ENCODE measurements at regions not wholly inside any gene's neighbourhood (a gene's known extent, or its start where the extent isn't known, plus 50 kb on each side); places are given as distances from the start of the nearest gene placed in this dataset.

GRCh38 chr12:87509237-87509820 lies 519.9 kb downstream of the C12orf50 start:
- DNase-seq (ENCODE audit: low read depth, low spot score) (peak; percentile 23), FAIRE-seq (peak; percentile 69)
- no peak overlapping the region for H3K9ac ChIP-seq (ENCODE audit: control insufficient read depth, extremely low read depth, insufficient read depth, low read length)
- peak overlapping the region; percentile 83 for H2AFZ ChIP-seq (ENCODE audit: control insufficient read depth, low read length)
- no peaks in the 10 kb centered on the region for H3K79me2 ChIP-seq (ENCODE audit: control insufficient read depth, insufficient read depth, low read length)
- H3K9me1 ChIP-seq (ENCODE audit: control insufficient read depth, extremely low read depth, insufficient read depth, low read length): no peaks in the 10 kb centered on the region
- H3K4me1 ChIP-seq (ENCODE audit: control insufficient read depth, extremely low read depth, insufficient read depth, low read length): peaks cover 4% of the 10 kb centered on the region
- no peak overlapping the region for H3K4me3 ChIP-seq (ENCODE audit: control insufficient read depth in 2 of 3, extremely low read depth in 1 of 3, insufficient read depth in 2 of 3, low read depth in 1 of 3, low read length in 3 of 3)
- dilution Hi-C loops (cut with MboI; ENCODE audit: extremely low pct_ligation_motif_present, low sequenced_read_pairs): no loop called here
- no peaks in the 10 kb centered on the region for H3K9me3 ChIP-seq (ENCODE audit: control insufficient read depth, low read depth, low read length)
- no peaks in the 10 kb centered on the region for H3K27me3 ChIP-seq (ENCODE audit: control insufficient read depth, extremely low read depth, insufficient read depth, low read length)
- no peak for TF ChIP-seq EZH2 (IDR thresholded peaks at IDR 0.05; ENCODE audit: low read length)
- TF ChIP-seq CTCF (optimal IDR thresholded peaks at IDR 0.05 in 1 of 3, IDR thresholded peaks at IDR 0.05 in 1 of 3, conservative IDR thresholded peaks at IDR 0.05 in 1 of 3; ENCODE audit: extremely low read depth in 1 of 3, insufficient read depth in 2 of 3, low read length in 3 of 3): no peak
- no peaks in the 10 kb centered on the region for H4K20me1 ChIP-seq (ENCODE audit: control insufficient read depth, extremely low read depth, insufficient read depth, low read length)
- no peaks in the 10 kb centered on the region for H3K36me3 ChIP-seq (ENCODE audit: control insufficient read depth in 2 of 2, extremely low read depth in 1 of 2, insufficient read depth in 2 of 2, low read length in 2 of 2)
- H3K27ac ChIP-seq (ENCODE audit: control insufficient read depth, insufficient read depth, low read length): no peak overlapping the region
- peak overlapping the region; percentile 22 for H3K4me2 ChIP-seq (ENCODE audit: control insufficient read depth, extremely low read depth, insufficient read depth, low read depth, low read length)

DNA sequence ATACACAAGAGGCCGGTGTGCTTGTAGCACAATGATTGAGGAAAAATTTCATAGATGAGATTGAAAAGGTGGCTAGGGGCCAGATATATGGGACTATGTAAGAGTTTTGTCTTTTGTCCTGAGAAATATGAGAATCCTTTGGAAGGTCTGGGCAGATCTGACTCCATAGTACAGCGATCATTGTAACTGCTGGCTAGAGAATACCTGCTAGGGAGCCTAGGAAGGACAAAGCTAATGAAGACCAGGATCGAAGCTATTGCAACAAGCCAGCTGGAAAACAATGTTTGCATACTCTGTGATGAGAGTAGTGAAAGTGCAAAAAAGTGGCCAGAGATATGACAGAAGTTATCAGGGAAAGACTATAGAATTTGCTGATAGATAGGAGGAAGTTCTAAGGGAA lies 537.6 kb downstream of the C12orf50 start:
- H3K9me3 ChIP-seq (ENCODE audit: control insufficient read depth, low read depth, low read length): no peaks in the 10 kb centered on the region
- H3K4me3 ChIP-seq (ENCODE audit: control insufficient read depth in 2 of 3, extremely low read depth in 1 of 3, insufficient read depth in 2 of 3, low read depth in 1 of 3, low read length in 3 of 3): no peak overlapping the region
- H3K4me2 ChIP-seq (ENCODE audit: control insufficient read depth, extremely low read depth, insufficient read depth, low read depth, low read length): no peak overlapping the region
- DNase-seq (ENCODE audit: low read depth, low spot score): no peak
- dilution Hi-C loops (cut with MboI; ENCODE audit: extremely low pct_ligation_motif_present, low sequenced_read_pairs): no loop called here
- H3K4me1 ChIP-seq (ENCODE audit: control insufficient read depth, extremely low read depth, insufficient read depth, low read length): no peaks in the 10 kb centered on the region
- no peaks in the 10 kb centered on the region for H4K20me1 ChIP-seq (ENCODE audit: control insufficient read depth, extremely low read depth, insufficient read depth, low read length)
- H3K27me3 ChIP-seq (ENCODE audit: control insufficient read depth, extremely low read depth, insufficient read depth, low read length): no peaks in the 10 kb centered on the region
- no peaks in the 10 kb centered on the region for H3K36me3 ChIP-seq (ENCODE audit: control insufficient read depth in 2 of 2, extremely low read depth in 1 of 2, insufficient read depth in 2 of 2, low read length in 2 of 2)
- no peak overlapping the region for H2AFZ ChIP-seq (ENCODE audit: control insufficient read depth, low read length)
- H3K9ac ChIP-seq (ENCODE audit: control insufficient read depth, extremely low read depth, insufficient read depth, low read length): no peak overlapping the region
- TF ChIP-seq EZH2 (IDR thresholded peaks at IDR 0.05; ENCODE audit: low read length) (no peak), CTCF (optimal IDR thresholded peaks at IDR 0.05 in 1 of 3, IDR thresholded peaks at IDR 0.05 in 1 of 3, conservative IDR thresholded peaks at IDR 0.05 in 1 of 3; ENCODE audit: extremely low read depth in 1 of 3, insufficient read depth in 2 of 3, low read length in 3 of 3) (no peak)
- no peaks in the 10 kb centered on the region for H3K9me1 ChIP-seq (ENCODE audit: control insufficient read depth, extremely low read depth, insufficient read depth, low read length)
- no peak overlapping the region for H3K27ac ChIP-seq (ENCODE audit: control insufficient read depth, insufficient read depth, low read length)
- no peak for FAIRE-seq
- no peaks in the 10 kb centered on the region for H3K79me2 ChIP-seq (ENCODE audit: control insufficient read depth, insufficient read depth, low read length)

Data from keratinocyte (primary cell).